A673 (cell line): ENCODE measurements at regions not wholly inside any gene's neighbourhood (a gene's known extent, or its start where the extent isn't known, plus 50 kb on each side); places are given as distances from the start of the nearest gene placed in this dataset.

ENCODE experiments used
- BruUV-seq: library from RNA; stranded (reverse); fragments of 400-500 nt; replicated peaks from 2 replicates; lab custom pipeline; 2021; lab: Mats Ljungman, UMichigan
- CTCF ChIA-PET: fragments of 300-600 bp; sonication (Branson Sonifier 250); formaldehyde crosslinking; loops from one replicate; lab custom pipeline; 2022; ENCODE audit warnings: antibody characterized with exemption; lab: Charles Lee
- POLR2A ChIA-PET: fragments of 300-600 bp; sonication (Branson Sonifier 250); formaldehyde crosslinking; loops from one replicate; lab custom pipeline; 2022; ENCODE audit warnings: antibody characterized with exemption; ENCODE audit not compliant: low non-redundant PET; lab: Charles Lee
- DNase-seq: peaks from one replicate; pipeline ENCODE4 v3.0.0-alpha.2; 2015; ENCODE audit warnings: low spot score
- H3K27ac ChIP-seq: fragments of 200-600 bp; sonication (generic); 2 replicates; pipeline ENCODE4 v1.5.1; 2016; ENCODE audit warnings: mixed run types, low read depth, mild to moderate bottlenecking, mixed read lengths, antibody characterized with exemption, low read length; ENCODE audit not compliant: poor library complexity, severe bottlenecking
- H3K27me3 ChIP-seq: fragments of 200-600 bp; sonication (generic); replicated peaks from 2 replicates; pipeline ENCODE4 v1.6.1; 2017; ENCODE audit warnings: mixed run types, low read depth, mild to moderate bottlenecking, mixed read lengths, antibody characterized with exemption, low read length; ENCODE audit not compliant: insufficient read depth, poor library complexity
- H3K36me3 ChIP-seq: fragments of 200-600 bp; sonication (generic); 2 replicates; pipeline ENCODE4 v1.6.1; 2016; ENCODE audit warnings: mixed run types, mild to moderate bottlenecking, mixed read lengths, antibody characterized with exemption, low read length; ENCODE audit not compliant: insufficient read depth, poor library complexity, severe bottlenecking
- H3K4me1 ChIP-seq: fragments of 200-600 bp; sonication (generic); 2 replicates; pipeline ENCODE4 v1.6.1; 2017; ENCODE audit warnings: mixed run types, mild to moderate bottlenecking, mixed read lengths, antibody characterized with exemption, low read length; ENCODE audit not compliant: insufficient read depth, poor library complexity, severe bottlenecking
- H3K4me3 ChIP-seq: fragments of 200-600 bp; sonication (generic); 2 replicates; pipeline ENCODE4 v1.5.1; 2016; ENCODE audit warnings: low read depth, mixed run types, mild to moderate bottlenecking, mixed read lengths, low read length; ENCODE audit not compliant: poor library complexity, severe bottlenecking
- H3K9me3 ChIP-seq: fragments of 200-600 bp; sonication (generic); 2 replicates; pipeline ENCODE4 v1.6.1; 2016; ENCODE audit warnings: mixed run types, low read depth, mild to moderate bottlenecking, mixed read lengths, antibody characterized with exemption, low read length; ENCODE audit not compliant: poor library complexity, severe bottlenecking
- EZH2 ChIP-seq: fragments of 200-600 bp; sonication (generic); IDR thresholded peaks from 2 replicates; pipeline ENCODE4 v1.6.1; 2017; ENCODE audit warnings: borderline replicate concordance, low read depth, mild to moderate bottlenecking, mixed read lengths, antibody characterized with exemption, low read length; ENCODE audit not compliant: poor library complexity, severe bottlenecking
- intact Hi-C: fragments of 100-400 bp; cut with micrococcal nuclease; formaldehyde crosslinking; loops from one replicate; pipeline ENCODE4 v1.10.0; 2022; ENCODE audit not compliant: unreplicated experiment
- TF ChIP-seq, protein P1 (sequence below): fragments of 300-800, 200-600 bp; sonication (generic); conservative IDR thresholded peaks from 2 replicates; pipeline ENCODE4 v1.5.1; 2017; ENCODE audit warnings: low read depth, mild to moderate bottlenecking, antibody characterized with exemption, low read length, moderate library complexity, mixed read lengths

DNA sequence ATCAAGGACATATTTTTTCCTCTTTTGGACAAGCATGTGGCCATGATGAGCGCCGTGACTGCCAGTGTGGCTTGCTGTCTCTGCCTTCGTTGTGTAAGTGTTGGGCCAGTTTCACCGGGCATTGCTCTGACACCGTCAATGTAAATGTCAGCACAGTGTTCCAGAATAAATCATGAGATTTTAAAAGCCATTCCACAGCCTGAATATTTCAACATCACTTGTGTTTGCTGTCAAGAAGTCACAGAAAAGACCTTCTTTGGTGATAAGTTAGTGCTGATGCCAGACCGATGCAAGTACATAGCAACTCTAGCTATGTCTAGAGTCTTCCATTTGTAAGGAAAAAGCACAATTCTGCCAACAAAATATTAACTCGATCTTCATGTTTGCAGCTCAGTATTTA, 467.8 kb downstream of the TBC1D22A start:
- Histone ChIP-seq H3K36me3 (no peaks in the 10 kb centered on the region), H3K4me3 (no peak overlapping the region), H3K9me3 (no peaks in the 10 kb centered on the region), H3K4me1 (no peaks in the 10 kb centered on the region), H3K27me3 (peaks cover 4% of the 10 kb centered on the region), H3K27ac (no peak overlapping the region)
- POLR2A ChIA-PET, result no interaction called here
- DNase-seq, result no peak
- CTCF ChIA-PET, result no interaction called here
- no TSS peak for BruUV-seq
- intact Hi-C loops, result no loop called here
- TF ChIP-seq EZH2, result no peak
- TF ChIP-seq, protein P1, sequence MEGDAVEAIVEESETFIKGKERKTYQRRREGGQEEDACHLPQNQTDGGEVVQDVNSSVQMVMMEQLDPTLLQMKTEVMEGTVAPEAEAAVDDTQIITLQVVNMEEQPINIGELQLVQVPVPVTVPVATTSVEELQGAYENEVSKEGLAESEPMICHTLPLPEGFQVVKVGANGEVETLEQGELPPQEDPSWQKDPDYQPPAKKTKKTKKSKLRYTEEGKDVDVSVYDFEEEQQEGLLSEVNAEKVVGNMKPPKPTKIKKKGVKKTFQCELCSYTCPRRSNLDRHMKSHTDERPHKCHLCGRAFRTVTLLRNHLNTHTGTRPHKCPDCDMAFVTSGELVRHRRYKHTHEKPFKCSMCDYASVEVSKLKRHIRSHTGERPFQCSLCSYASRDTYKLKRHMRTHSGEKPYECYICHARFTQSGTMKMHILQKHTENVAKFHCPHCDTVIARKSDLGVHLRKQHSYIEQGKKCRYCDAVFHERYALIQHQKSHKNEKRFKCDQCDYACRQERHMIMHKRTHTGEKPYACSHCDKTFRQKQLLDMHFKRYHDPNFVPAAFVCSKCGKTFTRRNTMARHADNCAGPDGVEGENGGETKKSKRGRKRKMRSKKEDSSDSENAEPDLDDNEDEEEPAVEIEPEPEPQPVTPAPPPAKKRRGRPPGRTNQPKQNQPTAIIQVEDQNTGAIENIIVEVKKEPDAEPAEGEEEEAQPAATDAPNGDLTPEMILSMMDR, result no peak

DNA sequence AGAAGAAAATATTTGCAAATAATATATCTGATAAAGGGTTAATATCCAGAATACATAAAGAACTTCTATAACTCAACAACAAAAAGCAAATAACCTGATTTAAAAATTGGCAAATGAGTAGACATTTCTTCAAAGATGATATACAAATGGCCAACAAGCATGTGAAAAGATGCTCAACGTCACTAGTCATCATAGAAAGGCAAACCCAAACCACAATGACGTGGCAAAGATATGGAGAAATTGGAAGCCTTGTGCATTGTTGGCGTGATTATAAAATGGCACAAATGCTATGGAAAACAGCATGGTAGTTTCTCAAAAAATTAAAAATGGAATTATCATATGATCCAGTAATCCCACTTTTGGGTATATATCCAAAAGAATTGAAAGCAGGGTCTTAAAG, 466.3 kb downstream of the TBC1D22A start:
- no peak for TF ChIP-seq EZH2
- TF ChIP-seq, protein P1, result no peak
- no peaks in the 10 kb centered on the region for H3K4me1 ChIP-seq
- no peak overlapping the region for H3K4me3 ChIP-seq
- H3K36me3 ChIP-seq, result no peaks in the 10 kb centered on the region
- H3K27me3 ChIP-seq, result peaks cover 12% of the 10 kb centered on the region
- H3K9me3 ChIP-seq, result no peaks in the 10 kb centered on the region
- ChIA-PET POLR2A (no interaction called here), CTCF (no interaction called here)
- H3K27ac ChIP-seq, result no peak overlapping the region
- no TSS peak for BruUV-seq
- no peak for DNase-seq
- intact Hi-C loops, result no loop called here

DNA sequence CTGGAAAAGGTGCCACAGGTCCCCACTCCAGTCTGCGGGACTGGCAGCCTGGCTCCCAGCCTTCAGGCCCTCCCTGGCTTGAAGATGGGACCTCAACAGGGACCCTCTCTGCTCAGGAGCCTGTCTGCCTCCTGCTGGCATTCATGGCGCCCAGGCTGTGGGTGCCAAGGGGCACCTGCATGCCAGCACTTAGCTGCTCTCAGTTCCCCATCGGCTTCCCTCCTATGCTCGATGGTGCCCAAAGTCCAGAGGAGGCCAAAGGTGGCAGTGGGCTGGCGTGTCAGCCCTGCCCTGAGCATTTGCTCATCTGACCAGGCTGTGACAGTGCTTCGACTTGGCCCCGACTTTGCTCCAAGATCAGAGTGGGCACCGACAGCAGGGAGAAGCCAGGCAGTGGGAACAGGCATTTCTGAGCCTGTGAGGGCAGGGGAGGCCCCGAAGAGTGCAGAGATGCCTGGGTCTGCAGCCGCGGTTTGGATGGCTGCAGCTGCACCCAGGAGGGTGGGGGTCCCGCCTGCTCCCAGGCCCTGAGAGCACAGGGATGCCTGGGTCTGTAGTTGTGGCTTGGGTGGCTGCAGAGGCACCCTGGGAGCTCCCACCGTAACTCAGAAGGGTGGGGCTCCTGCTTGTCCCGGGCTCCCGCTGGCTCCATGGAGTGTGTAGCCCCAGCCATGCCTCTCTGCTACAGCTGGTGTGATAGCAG, 463.6 kb downstream of the TBC1D22A start:
- no peaks in the 10 kb centered on the region for H3K4me1 ChIP-seq
- no peak for DNase-seq
- ChIA-PET CTCF (no interaction called here), POLR2A (no interaction called here)
- TF ChIP-seq, protein P1, result no peak
- no peak for TF ChIP-seq EZH2
- intact Hi-C loops, result no loop called here
- H3K36me3 ChIP-seq, result no peaks in the 10 kb centered on the region
- no peak overlapping the region for H3K4me3 ChIP-seq
- no peaks in the 10 kb centered on the region for H3K9me3 ChIP-seq
- BruUV-seq, result no TSS peak
- no peak overlapping the region for H3K27ac ChIP-seq
- peaks cover 19% of the 10 kb centered on the region for H3K27me3 ChIP-seq
